CD14-positive monocyte (primary cell): ENCODE measurements at regions not wholly inside any gene's neighbourhood (a gene's known extent, or its start where the extent isn't known, plus 50 kb on each side); places are given as distances from the start of the nearest gene placed in this dataset.

Source experiments
- DNase-seq, 3 donors: peaks; one replicate each; pipeline ENCODE4 v3.0.0-alpha.2; 2011 to 2022
- H2AFZ ChIP-seq: 2 replicates; pipeline ENCODE4 v1.6.0; 2012; ENCODE audit warnings: mild to moderate bottlenecking, low read depth, low read length, inconsistent platforms; ENCODE audit not compliant: insufficient read depth, poor library complexity, severe bottlenecking
- H3K27ac ChIP-seq, 2 donors: 1 replicate in 1 of 2; 2 replicates in 1 of 2; pipeline ENCODE4 v1.5.1; 2012 to 2013; ENCODE audit warnings: low read length in 2 of 2, control low read depth in 1 of 2, inconsistent platforms in 1 of 2, low read depth in 1 of 2, mild to moderate bottlenecking in 1 of 2
- H3K27me3 ChIP-seq, 2 donors: one replicate each; pipeline versions ENCODE4 v1.6.0 to v1.6.1; 2011 to 2013; ENCODE audit warnings: low read length in 2 of 2; ENCODE audit not compliant: control insufficient read depth in 2 of 2, insufficient read depth in 2 of 2
- H3K36me3 ChIP-seq, 2 donors: replicated peaks in 1 of 2; 1 replicate in 1 of 2; 2 replicates in 1 of 2; pipeline versions ENCODE4 v1.5.1 to v1.6.1; 2012 to 2013; ENCODE audit warnings: low read length in 2 of 2, control low read depth in 1 of 2, inconsistent platforms in 1 of 2, mild to moderate bottlenecking in 1 of 2; ENCODE audit not compliant: insufficient read depth in 2 of 2, control insufficient read depth in 1 of 2
- H3K4me1 ChIP-seq, 2 donors: 1 replicate in 1 of 2; 2 replicates in 1 of 2; pipeline versions ENCODE4 v1.5.1 to v1.6.1; 2012 to 2013; ENCODE audit warnings: low read length in 2 of 2, control low read depth in 1 of 2, inconsistent platforms in 1 of 2, mild to moderate bottlenecking in 1 of 2, moderate library complexity in 1 of 2; ENCODE audit not compliant: insufficient read depth in 2 of 2, control insufficient read depth in 1 of 2
- H3K4me2 ChIP-seq: replicated peaks from 2 replicates; pipeline ENCODE3; 2012; ENCODE audit warnings: low read length, moderate library complexity, mild to moderate bottlenecking; ENCODE audit not compliant: poor library complexity, severe bottlenecking; ENCODE audit errors: extremely low read depth
- H3K4me3 ChIP-seq, 3 experiments: fragments of 200-600 bp in 1 of 3; sonication (generic) in 1 of 3; replicated peaks in 1 of 3; 1 replicate in 2 of 3; 2 replicates in 1 of 3; pipeline ENCODE4 v1.5.1; 2011 to 2013; ENCODE audit warnings: low read length in 3 of 3, mild to moderate bottlenecking in 3 of 3, control low read depth in 2 of 3, low read depth in 2 of 3, inconsistent platforms in 1 of 3, moderate library complexity in 1 of 3
- H3K79me2 ChIP-seq: 2 replicates; pipeline ENCODE4 v1.6.0; 2012; ENCODE audit warnings: mild to moderate bottlenecking, control low read depth, inconsistent platforms, low read length, moderate library complexity; ENCODE audit not compliant: insufficient read depth
- H3K9ac ChIP-seq: 2 replicates; pipeline ENCODE4 v1.6.0; 2017; ENCODE audit warnings: low read length, mild to moderate bottlenecking; ENCODE audit not compliant: insufficient read depth, poor library complexity, severe bottlenecking
- H3K9me3 ChIP-seq, 2 donors: replicated peaks in 1 of 2; 1 replicate in 1 of 2; 2 replicates in 1 of 2; pipeline versions ENCODE4 v1.5.1 to v1.6.1; 2012 to 2013; ENCODE audit warnings: low read length in 2 of 2, control low read depth in 1 of 2; ENCODE audit not compliant: control insufficient read depth in 1 of 2, insufficient read depth in 1 of 2
- H4K20me1 ChIP-seq: 2 replicates; pipeline ENCODE4 v1.6.0; 2012; ENCODE audit warnings: mild to moderate bottlenecking, low read length, control low read depth, moderate library complexity; ENCODE audit not compliant: insufficient read depth
- H3K27ac Mint-ChIP-seq, 7 donors: one replicate each; pipeline ENCODE4 v1.8.0; 2020; ENCODE audit warnings: mild to moderate bottlenecking in 7 of 7, mixed read lengths in 7 of 7, moderate library complexity in 6 of 7, inconsistent platforms in 2 of 7
- H3K27me3 Mint-ChIP-seq, 3 donors: one replicate each; pipeline ENCODE4 v1.8.0; 2021 to 2022; ENCODE audit warnings: low read depth in 3 of 3, mild to moderate bottlenecking in 3 of 3, mixed read lengths in 3 of 3, moderate library complexity in 3 of 3, inconsistent platforms in 1 of 3
- H3K36me3 Mint-ChIP-seq, 2 donors: one replicate each; pipeline ENCODE4 v1.8.0; 2020; ENCODE audit warnings: mixed read lengths in 2 of 2, inconsistent platforms in 1 of 2, mild to moderate bottlenecking in 1 of 2
- H3K4me1 Mint-ChIP-seq: one replicate; pipeline ENCODE4 v1.8.0; 2020; ENCODE audit warnings: mild to moderate bottlenecking, mixed read lengths
- H3K4me3 Mint-ChIP-seq, 2 donors: one replicate each; pipeline ENCODE4 v1.8.0; 2020; ENCODE audit warnings: mild to moderate bottlenecking in 2 of 2, mixed read lengths in 2 of 2, moderate library complexity in 1 of 2
- H3K9me3 Mint-ChIP-seq, 7 donors: one replicate each; pipeline ENCODE4 v1.8.0; 2020 to 2022; ENCODE audit warnings: mixed read lengths in 7 of 7, mild to moderate bottlenecking in 6 of 7, moderate library complexity in 6 of 7, inconsistent platforms in 2 of 7
- CTCF ChIP-seq: fragments of 200-600 bp; IDR thresholded peaks from one replicate; pipeline ENCODE4 v1.8.0; 2022; ENCODE audit warnings: antibody characterized with exemption, mild to moderate bottlenecking
- WGBS: methylation state at CpG from one replicate; pipeline ENCODE4 v1.1.5; 2013; ENCODE audit warnings: missing lambda C conversion rate; ENCODE audit not compliant: insufficient coverage; 5-methylcytosine and 5-hydroxymethylcytosine counted together
- intact Hi-C, 2 donors: fragments of 100-400 bp; cut with micrococcal nuclease; formaldehyde crosslinking; loops; one replicate each; pipeline versions ENCODE4 v1.15.0 to v1.15.1; 2023

GRCh38 chr13:61857198-61857597 lies 441.5 kb upstream of the PCDH20 start:
- Mint-ChIP-seq H3K36me3 (no peaks in the 10 kb centered on the region), H3K27ac (no peak overlapping the region), H3K4me3 (no peak overlapping the region), H3K9me3 (peaks cover 0 to 17% (median 4%) of the 10 kb centered on the region in 7 donors), H3K27me3 (peaks cover 0 to 3% (median 0%) of the 10 kb centered on the region in 3 donors), H3K4me1 (no peaks in the 10 kb centered on the region)
- H3K36me3 ChIP-seq = no peaks in the 10 kb centered on the region
- no peak overlapping the region for H3K27ac ChIP-seq
- no peak overlapping the region for H2AFZ ChIP-seq
- no peak for TF ChIP-seq CTCF
- DNase-seq = no peak
- intact Hi-C loops = no loop called here
- no peaks in the 10 kb centered on the region for H4K20me1 ChIP-seq
- no peak overlapping the region for H3K9ac ChIP-seq
- WGBS = 88% methylated on average over 1 of the region's 3 CpGs
- H3K79me2 ChIP-seq = no peaks in the 10 kb centered on the region
- H3K4me3 ChIP-seq = no peak overlapping the region
- H3K4me2 ChIP-seq = no peak overlapping the region
- peaks cover 5 to 16% of the 10 kb centered on the region in 2 donors for H3K9me3 ChIP-seq
- H3K27me3 ChIP-seq = no peaks in the 10 kb centered on the region
- no peaks in the 10 kb centered on the region for H3K4me1 ChIP-seq

GRCh38 chr13:61852116-61852619 lies 436.5 kb upstream of the PCDH20 start:
- no peaks in the 10 kb centered on the region for H3K36me3 Mint-ChIP-seq
- no peak for TF ChIP-seq CTCF
- no peak overlapping the region for H3K9ac ChIP-seq
- H3K79me2 ChIP-seq = no peaks in the 10 kb centered on the region
- H3K36me3 ChIP-seq = no peaks in the 10 kb centered on the region
- intact Hi-C loops = no loop called here
- no peak for DNase-seq
- no peak overlapping the region for H2AFZ ChIP-seq
- H3K27ac Mint-ChIP-seq = no peak overlapping the region
- peaks cover 0 to under 1% of the 10 kb centered on the region in 2 donors for H3K9me3 ChIP-seq
- H3K4me2 ChIP-seq = no peak overlapping the region
- no CpG with 5 or more reads among the region's 5 CpGs for WGBS
- no peaks in the 10 kb centered on the region for H3K4me1 ChIP-seq
- no peak overlapping the region for H3K27ac ChIP-seq
- H3K4me3 Mint-ChIP-seq = no peak overlapping the region
- H3K4me3 ChIP-seq = no peak overlapping the region
- H3K4me1 Mint-ChIP-seq = no peaks in the 10 kb centered on the region
- no peaks in the 10 kb centered on the region for H3K27me3 Mint-ChIP-seq
- H3K27me3 ChIP-seq = no peaks in the 10 kb centered on the region
- H4K20me1 ChIP-seq = no peaks in the 10 kb centered on the region
- H3K9me3 Mint-ChIP-seq = peaks cover 0 to 4% (median 0%) of the 10 kb centered on the region in 7 donors
